Epithelial cell of proximal tubule (primary cell): ENCODE measurements at regions not wholly inside any gene's neighbourhood (a gene's known extent, or its start where the extent isn't known, plus 50 kb on each side); places are given as distances from the start of the nearest gene placed in this dataset.

Source experiments
- DNase-seq: peaks from one replicate; pipeline ENCODE4 v3.0.0-alpha.2; 2011; ENCODE audit warnings: low read depth
- H3K4me3 ChIP-seq: 2 replicates; pipeline ENCODE4 v1.5.1; 2011; ENCODE audit warnings: low read depth, mild to moderate bottlenecking, low read length
- TF ChIP-seq, protein P1 (sequence below): conservative IDR thresholded peaks from 2 replicates; pipeline ENCODE4 v1.5.1; 2012; ENCODE audit warnings: low read depth, mild to moderate bottlenecking, low read length

DNA sequence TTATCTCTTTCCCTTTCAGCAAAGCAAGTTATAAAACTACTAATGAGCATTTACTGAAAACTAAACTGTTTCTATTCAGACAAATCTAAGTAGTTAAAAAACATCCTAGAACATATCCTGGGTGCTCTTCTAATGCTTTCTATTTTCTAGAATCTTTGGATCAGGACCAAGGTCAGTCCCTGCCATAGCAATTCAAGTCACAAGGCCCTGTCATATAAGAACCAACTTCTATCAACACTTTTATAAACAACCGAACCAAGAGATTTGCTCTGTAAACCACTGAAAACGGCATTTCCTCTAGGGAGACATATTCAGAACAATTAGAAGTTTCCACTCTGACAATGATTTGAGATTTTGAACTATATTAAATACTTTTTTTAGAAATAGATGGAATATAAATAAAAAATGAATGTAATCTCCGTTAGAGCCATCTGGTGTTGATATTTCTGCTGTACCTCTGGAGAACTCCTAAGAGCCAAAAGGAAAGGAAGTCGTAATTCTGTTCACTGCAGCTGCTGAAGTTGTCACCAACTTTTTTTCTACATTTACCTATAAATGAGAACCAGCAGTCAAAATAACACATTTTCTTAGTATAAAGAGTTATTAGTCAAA lies 51.4 kb upstream of the LGSN start:
- TF ChIP-seq, protein P1, sequence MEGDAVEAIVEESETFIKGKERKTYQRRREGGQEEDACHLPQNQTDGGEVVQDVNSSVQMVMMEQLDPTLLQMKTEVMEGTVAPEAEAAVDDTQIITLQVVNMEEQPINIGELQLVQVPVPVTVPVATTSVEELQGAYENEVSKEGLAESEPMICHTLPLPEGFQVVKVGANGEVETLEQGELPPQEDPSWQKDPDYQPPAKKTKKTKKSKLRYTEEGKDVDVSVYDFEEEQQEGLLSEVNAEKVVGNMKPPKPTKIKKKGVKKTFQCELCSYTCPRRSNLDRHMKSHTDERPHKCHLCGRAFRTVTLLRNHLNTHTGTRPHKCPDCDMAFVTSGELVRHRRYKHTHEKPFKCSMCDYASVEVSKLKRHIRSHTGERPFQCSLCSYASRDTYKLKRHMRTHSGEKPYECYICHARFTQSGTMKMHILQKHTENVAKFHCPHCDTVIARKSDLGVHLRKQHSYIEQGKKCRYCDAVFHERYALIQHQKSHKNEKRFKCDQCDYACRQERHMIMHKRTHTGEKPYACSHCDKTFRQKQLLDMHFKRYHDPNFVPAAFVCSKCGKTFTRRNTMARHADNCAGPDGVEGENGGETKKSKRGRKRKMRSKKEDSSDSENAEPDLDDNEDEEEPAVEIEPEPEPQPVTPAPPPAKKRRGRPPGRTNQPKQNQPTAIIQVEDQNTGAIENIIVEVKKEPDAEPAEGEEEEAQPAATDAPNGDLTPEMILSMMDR: no peak
- DNase-seq: no peak
- H3K4me3 ChIP-seq: no peak overlapping the region

DNA sequence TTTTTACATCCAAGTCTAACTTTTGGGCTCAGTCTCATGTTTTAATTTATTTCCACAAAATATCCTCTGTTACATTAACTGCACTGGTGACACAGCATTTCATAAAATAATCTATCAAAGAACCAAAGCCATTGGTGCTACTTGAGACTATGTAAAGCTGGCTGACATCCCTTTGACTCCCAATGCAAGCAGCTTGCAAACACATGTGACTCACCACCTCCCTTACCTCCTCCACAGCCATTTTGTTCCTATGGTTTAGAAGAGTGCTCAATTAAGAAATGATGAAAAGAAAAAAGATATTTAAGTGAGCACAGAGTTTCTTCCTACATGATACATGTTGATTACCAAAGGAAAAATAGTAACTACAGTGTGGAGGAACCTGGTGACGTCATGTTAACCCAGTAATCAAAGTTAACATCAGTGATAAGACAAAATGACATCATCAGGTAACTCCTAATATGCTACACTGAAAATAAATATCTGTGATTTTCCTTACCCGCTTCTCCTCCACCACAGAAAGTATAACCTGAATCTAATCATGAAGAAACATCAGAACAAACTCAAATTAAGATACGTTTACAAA lies 53.3 kb upstream of the LGSN start:
- H3K4me3 ChIP-seq: no peak overlapping the region
- TF ChIP-seq, protein P1: no peak
- no peak for DNase-seq

DNA sequence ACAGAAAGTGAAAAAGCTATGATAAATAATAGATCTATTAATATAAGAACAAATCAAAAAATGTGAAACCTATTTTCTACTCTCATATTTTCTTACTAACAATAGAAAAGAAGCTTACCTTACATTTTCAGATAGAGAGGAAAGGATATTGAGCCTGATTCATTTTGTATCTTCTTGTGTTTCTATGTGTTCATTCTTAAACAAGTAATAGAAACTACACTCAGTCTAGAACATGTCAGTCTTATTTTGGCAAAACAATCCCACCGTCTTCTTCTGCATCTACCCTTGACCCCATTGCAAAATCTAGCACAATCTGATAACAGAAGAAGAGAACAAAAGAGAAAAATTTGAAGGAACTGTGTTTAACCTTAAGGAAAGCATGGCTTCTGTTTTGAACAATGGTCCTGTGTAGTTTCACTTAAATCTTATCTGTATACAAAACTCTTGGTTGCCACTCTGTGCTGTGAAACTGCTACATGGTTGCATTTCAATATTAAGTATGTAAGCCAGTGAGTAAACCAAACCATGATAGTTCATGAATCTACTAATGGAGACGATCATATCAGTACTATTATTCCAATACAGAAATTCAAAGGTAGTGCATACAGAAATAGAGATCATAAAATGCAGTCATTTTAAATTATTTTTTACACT lies 69.5 kb upstream of the LGSN start:
- no peak overlapping the region for H3K4me3 ChIP-seq
- no peak for DNase-seq
- TF ChIP-seq, protein P1: no peak

DNA sequence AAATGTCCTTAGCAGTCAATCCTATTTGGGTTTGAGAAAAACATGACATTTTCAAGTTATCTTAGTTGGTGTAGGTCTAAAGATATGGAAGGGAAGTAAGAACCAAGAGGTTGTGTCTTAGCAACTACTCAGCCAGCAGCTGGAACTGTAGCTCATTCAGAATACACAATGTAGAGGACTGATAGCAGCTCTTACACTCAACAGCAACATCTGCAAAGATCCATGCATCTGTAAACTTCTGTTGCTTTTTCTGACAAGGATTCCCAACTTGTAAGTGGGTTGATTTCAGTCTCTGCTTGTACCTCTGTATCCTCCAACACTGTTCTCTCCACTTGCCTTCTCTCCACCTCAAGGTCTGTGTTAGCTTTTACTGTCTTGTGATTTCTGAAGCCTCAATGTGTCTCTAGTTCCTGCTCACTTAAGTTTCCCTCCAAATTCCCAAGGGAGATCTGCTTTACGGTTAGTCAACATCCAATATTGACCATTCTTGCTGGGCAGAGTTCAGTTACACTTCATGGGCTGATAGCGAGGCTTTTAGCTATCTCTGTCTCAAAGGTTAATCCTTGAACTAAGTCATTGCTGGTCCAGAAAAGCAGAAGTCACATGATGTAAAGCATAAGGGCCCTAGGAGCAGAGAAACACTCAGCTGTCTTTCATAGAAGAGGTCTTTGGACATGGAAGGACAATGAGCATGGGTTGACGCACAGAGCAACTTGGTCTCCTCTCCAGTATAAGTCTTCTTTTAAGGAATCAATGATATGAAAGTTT lies 71.6 kb upstream of the LGSN start:
- DNase-seq: no peak
- TF ChIP-seq, protein P1: no peak
- no peak overlapping the region for H3K4me3 ChIP-seq

DNA sequence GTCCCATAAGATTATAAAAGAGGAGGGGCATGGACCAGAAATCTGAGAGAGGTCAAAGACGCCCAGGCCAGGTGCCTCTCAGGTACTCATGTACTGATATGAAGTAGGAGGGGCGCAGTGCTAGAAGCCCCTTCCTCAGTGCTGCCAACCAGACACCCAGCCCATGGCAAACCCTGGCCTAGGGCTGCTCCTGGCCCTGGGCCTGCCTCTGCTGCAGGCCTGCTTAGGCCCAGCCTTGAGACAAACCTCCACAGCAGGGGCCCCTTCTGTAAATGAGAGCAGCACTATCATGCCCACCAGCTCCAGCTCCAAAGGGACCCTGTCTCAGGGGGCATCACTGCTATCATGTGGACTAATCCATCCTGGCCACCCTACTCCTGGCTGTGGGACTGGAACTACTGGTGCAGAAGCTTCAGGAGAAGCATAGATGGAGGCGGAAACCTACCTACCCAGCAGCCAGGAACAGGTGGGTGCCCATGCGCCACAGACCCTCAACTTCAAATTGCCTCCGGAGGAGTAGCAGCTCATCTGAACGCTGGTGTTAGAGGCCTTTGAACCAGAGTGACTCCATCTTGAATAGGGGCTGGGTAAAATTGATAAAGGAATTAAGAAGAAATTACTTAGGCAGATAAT lies 72.4 kb upstream of the LGSN start:
- H3K4me3 ChIP-seq: no peak overlapping the region
- no peak for DNase-seq
- TF ChIP-seq, protein P1: no peak

DNA sequence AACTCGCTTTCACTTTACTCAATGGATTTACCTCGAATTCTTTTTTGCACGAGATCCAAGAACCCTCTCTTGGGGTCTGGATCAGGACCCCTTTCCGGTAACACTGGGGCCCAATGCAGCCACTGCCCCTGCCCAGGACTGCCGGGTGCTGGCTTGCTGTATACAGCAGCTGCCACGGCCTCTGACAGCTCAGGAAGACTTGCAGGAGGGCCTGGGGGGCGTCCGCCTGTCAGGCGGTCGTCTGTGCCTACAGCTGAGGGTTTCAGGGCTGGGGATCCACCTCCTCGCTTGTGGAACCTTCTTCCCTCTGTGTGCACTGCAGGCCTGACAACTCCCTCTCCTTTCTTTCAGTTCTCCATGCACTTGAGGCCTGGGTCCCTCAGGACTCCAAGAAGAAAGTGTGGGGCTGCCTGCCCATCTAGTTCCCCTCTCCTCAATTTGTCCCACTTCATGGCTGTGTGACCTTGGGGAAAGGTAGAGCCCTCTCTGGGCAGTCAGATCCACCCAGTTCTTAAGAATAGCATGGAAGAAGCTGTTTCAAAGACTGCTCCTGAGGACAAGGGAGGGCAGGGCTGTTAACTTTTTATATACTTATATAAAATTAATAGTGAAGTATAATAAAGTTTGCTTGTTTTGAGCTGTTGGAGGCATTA lies 75.0 kb upstream of the LGSN start:
- TF ChIP-seq, protein P1: no peak
- no peak overlapping the region for H3K4me3 ChIP-seq
- no peak for DNase-seq
